GM12892 (cell line): ENCODE measurements at regions not wholly inside any gene's neighbourhood (a gene's known extent, or its start where the extent isn't known, plus 50 kb on each side); places are given as distances from the start of the nearest gene placed in this dataset.

Source experiments
- POLR2A ChIP-seq: IDR thresholded peaks from 2 replicates; pipeline ENCODE4 v1.6.1; 2011; ENCODE audit warnings: low read depth, low read length, control low read depth
- TAF1 ChIP-seq: IDR thresholded peaks from 2 replicates; pipeline ENCODE4 v1.6.1; 2011; ENCODE audit warnings: low read depth, mild to moderate bottlenecking, control low read depth, low read length, borderline replicate concordance

DNA sequence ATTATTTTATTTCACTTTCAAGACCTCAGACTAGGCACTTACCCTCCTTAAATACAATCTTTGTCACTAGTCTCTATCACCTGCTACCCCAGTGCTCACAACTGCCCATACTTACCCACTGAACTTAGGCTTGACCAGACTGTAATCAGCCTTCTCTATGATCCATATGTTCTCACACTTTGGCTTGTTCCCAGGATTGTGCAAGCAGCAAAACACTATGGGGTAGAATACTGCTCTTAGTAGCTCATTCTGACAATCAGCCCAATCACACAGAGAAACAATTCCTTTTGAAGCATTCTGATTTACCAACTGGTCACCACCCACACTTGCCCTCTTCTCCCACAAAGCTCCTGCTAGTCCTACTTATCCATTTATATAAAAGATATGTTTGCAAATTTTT, 878.3 kb downstream of the FSTL5 start:
- TF ChIP-seq POLR2A (no peak), TAF1 (no peak)
